ENCODE measurements at regions not wholly inside any gene's neighbourhood (a gene's known extent, or its start where the extent isn't known, plus 50 kb on each side); places are given as distances from the start of the nearest gene placed in this dataset.

GRCh38 chr4:37101182-37101581 lies 143.4 kb upstream of the NWD2 start:
- H3K4me3 ChIP-seq (ENCODE audit: low read length): no peak overlapping the region
- POLR2A ChIA-PET: no interaction called here
- no peaks in the 10 kb centered on the region for H3K36me3 Mint-ChIP-seq (ENCODE audit: low read depth)
- H3K27me3 Mint-ChIP-seq: no peaks in the 10 kb centered on the region
- H3K27ac Mint-ChIP-seq: no peak overlapping the region
- DNase-seq (no peak), ATAC-seq (ENCODE audit: poor library complexity) (no peak)
- peaks cover 2% of the 10 kb centered on the region for H3K9me3 Mint-ChIP-seq
- H3K27me3 ChIP-seq (ENCODE audit: control insufficient read depth in 1 of 2, insufficient read depth in 2 of 2, low read length in 2 of 2): no peaks in the 10 kb centered on the region
- intact Hi-C loops (cut with DNase I, micrococcal nuclease): no loop called here
- TF ChIP-seq, protein P1, sequence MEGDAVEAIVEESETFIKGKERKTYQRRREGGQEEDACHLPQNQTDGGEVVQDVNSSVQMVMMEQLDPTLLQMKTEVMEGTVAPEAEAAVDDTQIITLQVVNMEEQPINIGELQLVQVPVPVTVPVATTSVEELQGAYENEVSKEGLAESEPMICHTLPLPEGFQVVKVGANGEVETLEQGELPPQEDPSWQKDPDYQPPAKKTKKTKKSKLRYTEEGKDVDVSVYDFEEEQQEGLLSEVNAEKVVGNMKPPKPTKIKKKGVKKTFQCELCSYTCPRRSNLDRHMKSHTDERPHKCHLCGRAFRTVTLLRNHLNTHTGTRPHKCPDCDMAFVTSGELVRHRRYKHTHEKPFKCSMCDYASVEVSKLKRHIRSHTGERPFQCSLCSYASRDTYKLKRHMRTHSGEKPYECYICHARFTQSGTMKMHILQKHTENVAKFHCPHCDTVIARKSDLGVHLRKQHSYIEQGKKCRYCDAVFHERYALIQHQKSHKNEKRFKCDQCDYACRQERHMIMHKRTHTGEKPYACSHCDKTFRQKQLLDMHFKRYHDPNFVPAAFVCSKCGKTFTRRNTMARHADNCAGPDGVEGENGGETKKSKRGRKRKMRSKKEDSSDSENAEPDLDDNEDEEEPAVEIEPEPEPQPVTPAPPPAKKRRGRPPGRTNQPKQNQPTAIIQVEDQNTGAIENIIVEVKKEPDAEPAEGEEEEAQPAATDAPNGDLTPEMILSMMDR (IDR thresholded peaks at IDR 0.05): no peak
- H3K36me3 ChIP-seq (ENCODE audit: insufficient read depth, low read length): no peaks in the 10 kb centered on the region
- CTCF ChIA-PET: no interaction called here
- no peak overlapping the region for H3K4me3 Mint-ChIP-seq
- no peaks in the 10 kb centered on the region for H3K9me3 ChIP-seq (ENCODE audit: control insufficient read depth in 1 of 2, insufficient read depth in 1 of 2, low read length in 2 of 2)
- no peaks in the 10 kb centered on the region for H3K4me1 ChIP-seq (ENCODE audit: insufficient read depth, low read length)
- no peak overlapping the region for H3K27ac ChIP-seq (ENCODE audit: low read depth in 1 of 2, low read length in 2 of 2)
- H3K4me1 Mint-ChIP-seq (ENCODE audit: low read depth): no peaks in the 10 kb centered on the region

- ChIA-PET CTCF (no interaction called here), POLR2A (no interaction called here)
- Histone ChIP-seq H3K4me3 (ENCODE audit: low read length) (no peak overlapping the region), H3K9me3 (ENCODE audit: control insufficient read depth in 1 of 2, insufficient read depth in 1 of 2, low read length in 2 of 2) (no peaks in the 10 kb centered on the region), H3K27ac (ENCODE audit: low read depth in 1 of 2, low read length in 2 of 2) (no peak overlapping the region), H3K36me3 (ENCODE audit: insufficient read depth, low read length) (no peaks in the 10 kb centered on the region), H3K4me1 (ENCODE audit: insufficient read depth, low read length) (no peaks in the 10 kb centered on the region), H3K27me3 (ENCODE audit: control insufficient read depth in 1 of 2, insufficient read depth in 2 of 2, low read length in 2 of 2) (no peaks in the 10 kb centered on the region)
- TF ChIP-seq, protein P1 (IDR thresholded peaks at IDR 0.05): no peak
- no peaks in the 10 kb centered on the region for H3K27me3 Mint-ChIP-seq
- DNase-seq (no peak), ATAC-seq (ENCODE audit: poor library complexity) (no peak)
- intact Hi-C loops (cut with DNase I, micrococcal nuclease): no loop called here
- no peaks in the 10 kb centered on the region for H3K4me1 Mint-ChIP-seq (ENCODE audit: low read depth)
- H3K4me3 Mint-ChIP-seq: no peak overlapping the region
- no peak overlapping the region for H3K27ac Mint-ChIP-seq
- peaks cover 2% of the 10 kb centered on the region for H3K9me3 Mint-ChIP-seq
- H3K36me3 Mint-ChIP-seq (ENCODE audit: low read depth): no peaks in the 10 kb centered on the region
Observed at GRCh38 chr4:37101686-37102085, 142.9 kb upstream of the NWD2 start.

GRCh38 chr4:37109756-37110155 lies 134.8 kb upstream of the NWD2 start:
- H3K27me3 Mint-ChIP-seq: no peaks in the 10 kb centered on the region
- H3K4me3 ChIP-seq (ENCODE audit: low read length): no peak overlapping the region
- no peaks in the 10 kb centered on the region for H3K9me3 ChIP-seq (ENCODE audit: control insufficient read depth in 1 of 2, insufficient read depth in 1 of 2, low read length in 2 of 2)
- no peaks in the 10 kb centered on the region for H3K9me3 Mint-ChIP-seq
- no peak for ATAC-seq (ENCODE audit: poor library complexity)
- TF ChIP-seq, protein P1 (IDR thresholded peaks at IDR 0.05): no peak
- no peak for DNase-seq
- CTCF ChIA-PET: no interaction called here
- no peak overlapping the region for H3K27ac ChIP-seq (ENCODE audit: low read depth in 1 of 2, low read length in 2 of 2)
- H3K4me1 Mint-ChIP-seq (ENCODE audit: low read depth): no peaks in the 10 kb centered on the region
- no peaks in the 10 kb centered on the region for H3K27me3 ChIP-seq (ENCODE audit: control insufficient read depth in 1 of 2, insufficient read depth in 2 of 2, low read length in 2 of 2)
- H3K36me3 Mint-ChIP-seq (ENCODE audit: low read depth): no peaks in the 10 kb centered on the region
- no peaks in the 10 kb centered on the region for H3K36me3 ChIP-seq (ENCODE audit: insufficient read depth, low read length)
- H3K27ac Mint-ChIP-seq: no peak overlapping the region
- POLR2A ChIA-PET: no interaction called here
- H3K4me3 Mint-ChIP-seq: no peak overlapping the region
- no peaks in the 10 kb centered on the region for H3K4me1 ChIP-seq (ENCODE audit: insufficient read depth, low read length)
- intact Hi-C loops (cut with DNase I, micrococcal nuclease): no loop called here

Data from CD4-positive, alpha-beta T cell (primary cell).